GM20000 (cell line): ENCODE measurements at regions not wholly inside any gene's neighbourhood (a gene's known extent, or its start where the extent isn't known, plus 50 kb on each side); places are given as distances from the start of the nearest gene placed in this dataset.

ENCODE experiments used
- DNase-seq: peaks from one replicate; pipeline ENCODE4 v3.0.0; 2012; ENCODE audit warnings: low spot score
- CTCF ChIP-seq: IDR thresholded peaks from 2 replicates; pipeline ENCODE4 v1.5.1; 2012; ENCODE audit warnings: mild to moderate bottlenecking, control low read depth; ENCODE audit errors: extremely low read depth, missing control alignments

- DNase-seq, result no peak
- TF ChIP-seq CTCF, result no peak
Observed at GRCh38 chr1:182735343-182735742, 51.0 kb upstream of the RGS8 start.

DNA sequence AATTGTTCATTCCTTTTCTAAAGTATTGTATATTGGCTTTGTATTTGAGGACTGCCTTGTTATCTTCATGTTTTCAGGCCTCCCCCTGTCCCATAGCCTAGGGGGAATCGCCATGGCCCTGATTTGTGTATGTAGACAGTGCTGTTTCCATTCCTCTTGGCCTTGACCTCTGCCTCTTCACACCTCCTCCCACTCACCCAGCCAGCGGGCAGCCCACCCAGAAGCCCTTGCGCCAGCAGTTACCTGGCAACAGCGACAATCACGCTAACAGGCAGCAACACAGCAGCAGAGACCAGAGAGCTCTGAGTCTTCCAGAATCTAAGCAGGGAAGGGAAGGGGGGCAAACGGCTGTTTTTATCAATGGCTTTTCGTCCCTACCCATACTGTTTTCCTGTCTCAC is 50.0 kb upstream of the NPL start:
- peak; percentile 56 for DNase-seq
- TF ChIP-seq CTCF, result no peak
